Keratinocyte (primary cell): ENCODE measurements at regions not wholly inside any gene's neighbourhood (a gene's known extent, or its start where the extent isn't known, plus 50 kb on each side); places are given as distances from the start of the nearest gene placed in this dataset.

ENCODE experiments used
- CTCF ChIP-seq, 3 experiments: IDR thresholded peaks in 1 of 3; conservative IDR thresholded peaks in 1 of 3; optimal IDR thresholded peaks in 1 of 3; 2 replicates in 2 of 3; 3 replicates in 1 of 3; pipeline versions ENCODE3 to v1.5.1; 2011; ENCODE audit warnings: low read length in 3 of 3, mild to moderate bottlenecking in 3 of 3, moderate library complexity in 2 of 3, control low read depth in 1 of 3, inconsistent platforms in 1 of 3; ENCODE audit not compliant: insufficient read depth in 2 of 3; ENCODE audit errors: extremely low read depth in 1 of 3
- EZH2 ChIP-seq: IDR thresholded peaks from one replicate; pipeline ENCODE4 v1.6.1; 2012; ENCODE audit warnings: inconsistent platforms, mild to moderate bottlenecking, low read length, moderate library complexity

- no peak for TF ChIP-seq CTCF (optimal IDR thresholded peaks at IDR 0.05 in 1 of 3, IDR thresholded peaks at IDR 0.05 in 1 of 3, conservative IDR thresholded peaks at IDR 0.05 in 1 of 3; ENCODE audit: extremely low read depth in 1 of 3, insufficient read depth in 2 of 3, low read length in 3 of 3)
- TF ChIP-seq EZH2: no peak
These were observed 345.1 kb upstream of the C11orf87 start for GRCh38 chr11:109076870-109077269.
